Epithelial cell of prostate (primary cell): ENCODE measurements at regions not wholly inside any gene's neighbourhood (a gene's known extent, or its start where the extent isn't known, plus 50 kb on each side); places are given as distances from the start of the nearest gene placed in this dataset.

Experiments
- DNase-seq: peaks from one replicate; pipeline ENCODE4 v3.0.0-alpha.2; 2011; ENCODE audit warnings: low read depth, low spot score
- H3K27ac ChIP-seq: fragments of 450-650 bp; 2 replicates; pipeline ENCODE4 v1.5.1; 2017; ENCODE audit warnings: mild to moderate bottlenecking

DNA sequence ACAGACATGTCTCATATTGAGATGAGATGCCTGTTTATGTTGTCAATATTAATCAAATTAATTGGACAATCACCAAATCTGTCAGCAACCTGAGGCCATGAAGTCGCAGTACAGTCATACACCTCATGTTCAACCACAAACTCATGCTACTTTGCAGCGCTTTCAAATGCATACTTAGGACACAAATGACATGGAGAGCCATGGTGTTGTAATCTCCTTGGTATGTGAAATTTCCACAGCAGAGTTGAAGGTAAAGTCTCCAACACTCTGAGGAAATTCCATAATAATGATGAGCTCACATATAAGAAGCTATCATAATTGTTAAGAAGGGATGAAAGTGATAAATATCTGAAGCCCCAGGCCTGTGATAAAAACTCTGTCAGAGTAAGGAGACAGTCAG lies 873.9 kb downstream of the MCTP2 start:
- DNase-seq: peak; percentile 24
- H3K27ac ChIP-seq: no peak overlapping the region

DNA sequence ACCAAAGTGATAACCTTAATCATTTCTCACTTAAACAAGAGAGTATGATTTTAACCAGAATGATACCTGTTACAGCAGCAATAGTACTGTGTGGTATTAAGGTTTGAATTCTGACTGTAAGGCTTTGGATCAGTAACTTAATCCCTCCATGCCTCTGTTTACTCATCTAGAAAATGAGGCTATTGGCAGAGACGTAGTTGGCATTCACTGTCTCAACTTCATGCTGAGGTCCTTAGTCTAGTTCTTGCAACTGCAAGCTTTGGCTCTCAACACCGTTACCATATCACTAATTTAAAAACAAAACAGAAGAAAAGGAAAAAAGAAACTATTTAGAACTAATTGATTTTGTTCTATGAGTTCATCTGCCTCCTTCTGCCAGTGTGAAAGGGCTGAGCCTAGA lies 875.4 kb downstream of the MCTP2 start:
- DNase-seq: no peak
- no peak overlapping the region for H3K27ac ChIP-seq

GRCh38 chr15:95108673-95109072 lies 877.3 kb downstream of the MCTP2 start:
- DNase-seq: no peak

GRCh38 chr15:95111969-95112368 lies 880.6 kb downstream of the MCTP2 start:
- H3K27ac ChIP-seq: no peak overlapping the region
- DNase-seq: no peak

More at GRCh38 chr15:95108673-95109072, 877.3 kb downstream of the MCTP2 start:
- no peak overlapping the region for H3K27ac ChIP-seq

GRCh38 chr15:95113041-95113440 lies 881.7 kb downstream of the MCTP2 start:
- DNase-seq: no peak
- no peak overlapping the region for H3K27ac ChIP-seq

DNA sequence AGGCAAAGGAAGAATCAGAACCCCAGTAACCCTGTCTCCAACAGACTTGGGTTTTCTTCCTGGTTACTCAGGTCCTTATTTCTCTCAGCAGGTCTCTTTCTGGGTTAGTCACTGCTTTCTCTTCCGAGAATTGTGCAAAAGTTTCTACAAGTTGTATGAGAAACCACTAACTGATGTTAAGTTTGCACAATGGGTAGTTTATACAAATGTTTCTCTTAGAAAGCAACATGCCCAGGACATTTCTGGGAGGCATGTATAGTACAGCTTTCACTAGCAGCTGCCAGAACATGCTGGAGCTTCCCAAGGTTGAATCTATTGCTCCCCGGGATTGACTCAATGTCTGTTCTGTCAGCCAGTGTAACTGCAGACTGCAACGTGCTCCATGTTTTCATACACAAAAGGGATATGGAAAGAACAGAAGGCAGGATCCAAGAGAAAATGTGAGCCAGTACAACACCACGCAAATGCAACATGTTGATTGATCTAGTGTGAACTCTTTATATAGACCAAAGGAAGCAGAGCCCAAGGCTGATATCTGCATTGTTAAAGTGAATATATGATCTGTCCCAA lies 887.8 kb downstream of the MCTP2 start:
- DNase-seq: no peak
- H3K27ac ChIP-seq: no peak overlapping the region

- H3K27ac ChIP-seq: no peak overlapping the region
- no peak for DNase-seq
Observed at GRCh38 chr15:95120595-95120994, 889.2 kb downstream of the MCTP2 start.

GRCh38 chr15:95121191-95121590 lies 889.8 kb downstream of the MCTP2 start:
- no peak overlapping the region for H3K27ac ChIP-seq
- DNase-seq: no peak

GRCh38 chr15:95125803-95126202 lies 894.4 kb downstream of the MCTP2 start:
- no peak overlapping the region for H3K27ac ChIP-seq
- no peak for DNase-seq

DNA sequence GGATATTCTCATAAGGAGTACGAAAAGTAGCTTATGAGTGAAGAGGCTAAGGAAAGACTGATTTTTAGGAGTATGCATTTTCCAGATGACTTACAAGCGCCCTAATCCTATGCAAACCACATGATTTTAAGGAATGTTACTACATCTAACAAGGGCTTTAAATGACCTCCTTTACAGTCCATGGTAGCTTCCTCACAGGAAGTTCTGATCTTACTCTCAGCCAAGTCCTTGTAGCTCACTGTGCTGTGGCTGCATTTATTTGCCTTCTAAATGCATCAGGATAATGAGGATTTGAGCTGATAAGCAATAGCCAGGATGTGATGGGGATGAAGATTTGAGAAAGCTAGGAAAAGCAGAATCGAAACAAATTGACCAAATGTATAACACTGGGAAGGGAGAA lies 896.0 kb downstream of the MCTP2 start:
- DNase-seq: no peak

DNA sequence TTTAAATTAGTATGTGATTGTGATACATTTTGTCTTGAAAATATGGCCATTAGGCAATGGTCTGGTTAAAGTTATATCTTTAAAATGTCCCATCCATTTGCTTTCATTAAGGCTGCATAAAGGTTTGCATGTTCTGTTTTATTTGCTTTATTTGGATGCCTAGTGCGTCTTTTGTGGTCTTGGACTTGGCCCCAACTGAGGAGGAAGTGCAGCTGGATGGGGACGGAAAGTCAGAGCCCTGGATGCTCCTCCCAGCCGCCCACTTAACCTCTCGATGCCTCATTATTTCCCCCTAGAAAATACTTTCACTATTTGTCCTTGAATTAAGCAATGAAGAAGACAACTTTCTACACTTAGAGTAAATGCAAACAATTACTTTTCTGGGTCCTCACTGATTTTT lies 898.2 kb downstream of the MCTP2 start:
- DNase-seq: no peak
- H3K27ac ChIP-seq: no peak overlapping the region

More for the DNA sequence above, 896.0 kb downstream of the MCTP2 start:
- no peak overlapping the region for H3K27ac ChIP-seq

DNA sequence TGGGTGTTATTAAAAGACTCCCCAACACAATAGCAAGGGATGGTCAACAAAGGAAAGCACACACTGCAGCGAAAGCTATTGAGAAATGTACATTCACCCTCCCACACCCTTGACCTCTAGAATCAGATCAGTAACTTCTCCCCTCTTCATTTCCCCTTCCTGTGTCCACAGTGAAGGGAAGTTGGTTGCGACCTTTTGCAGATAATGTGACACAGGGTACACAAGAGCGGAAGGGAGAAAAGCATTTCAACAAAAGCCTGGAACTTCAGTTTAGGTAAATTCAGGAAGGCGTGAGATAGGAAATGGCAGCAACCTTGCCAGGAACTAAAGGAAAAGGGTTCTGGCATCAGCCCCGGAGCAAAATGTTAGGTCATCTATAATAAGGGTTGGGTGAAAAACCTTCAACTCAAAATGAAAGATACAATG lies 899.8 kb downstream of the MCTP2 start:
- DNase-seq: no peak
- no peak overlapping the region for H3K27ac ChIP-seq

- H3K27ac ChIP-seq: no peak overlapping the region
Observed at GRCh38 chr15:95132774-95133173, 901.4 kb downstream of the MCTP2 start.

DNA sequence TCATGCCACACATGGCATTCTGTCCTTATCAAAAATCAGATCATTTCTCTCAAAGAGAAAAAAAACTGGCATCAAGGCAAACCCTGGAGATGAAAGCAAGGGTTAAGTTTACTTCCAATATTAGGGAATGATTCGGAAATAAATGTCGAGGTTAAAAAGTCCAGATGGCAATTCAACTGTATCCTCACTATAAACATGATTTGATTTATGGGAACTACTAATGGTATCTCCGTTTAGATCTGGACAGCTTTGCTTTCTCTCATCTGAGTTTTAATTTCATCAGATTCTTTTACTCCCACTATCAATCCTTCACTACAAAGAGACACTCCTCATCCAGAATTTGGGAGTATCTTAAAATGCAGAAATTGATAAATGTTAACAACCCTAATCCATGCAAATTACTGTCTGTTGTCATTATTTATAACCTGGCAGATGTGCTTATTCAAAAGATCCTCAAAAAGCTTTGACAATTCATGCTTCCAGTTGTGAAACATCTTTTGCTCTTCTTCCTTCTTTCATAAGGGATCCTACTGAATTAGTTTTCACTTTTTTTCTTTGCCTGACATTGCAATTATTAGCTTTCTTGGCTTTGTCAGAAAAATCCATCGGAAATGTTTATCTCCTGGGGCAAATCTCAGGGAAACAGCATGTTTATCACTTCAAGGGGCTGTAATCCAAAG lies 903.2 kb downstream of the MCTP2 start:
- no peak for DNase-seq

More at GRCh38 chr15:95132774-95133173, 901.4 kb downstream of the MCTP2 start:
- no peak for DNase-seq

GRCh38 chr15:95138604-95139270 lies 907.4 kb downstream of the MCTP2 start:
- H3K27ac ChIP-seq: no peak overlapping the region
- DNase-seq: no peak

More for the DNA sequence above, 903.2 kb downstream of the MCTP2 start:
- H3K27ac ChIP-seq: no peak overlapping the region

GRCh38 chr15:95141486-95141885 lies 910.1 kb downstream of the MCTP2 start:
- no peak for DNase-seq
- no peak overlapping the region for H3K27ac ChIP-seq

GRCh38 chr15:95142531-95142930 lies 911.2 kb downstream of the MCTP2 start:
- H3K27ac ChIP-seq: no peak overlapping the region
- no peak for DNase-seq

DNA sequence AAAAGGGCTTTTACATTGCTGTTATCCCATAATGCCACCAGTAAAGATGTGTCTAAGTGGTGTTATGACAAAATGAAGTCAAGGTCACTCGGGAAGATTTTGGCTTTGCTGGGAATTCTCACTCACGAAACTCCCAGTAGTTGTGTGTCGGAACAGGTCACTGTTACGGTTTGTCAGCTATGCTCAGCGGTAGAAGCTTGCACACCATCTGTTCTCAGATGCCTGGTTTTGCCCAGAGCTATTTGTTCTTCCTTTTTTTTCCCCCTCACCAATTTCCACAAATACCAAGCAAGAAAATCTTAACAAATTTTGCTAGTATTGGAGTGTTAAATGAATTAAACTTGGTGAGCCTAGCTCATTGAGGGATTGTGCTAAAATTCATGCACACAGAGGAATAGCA lies 915.1 kb downstream of the MCTP2 start:
- no peak for DNase-seq
- H3K27ac ChIP-seq: no peak overlapping the region

- DNase-seq: no peak
- no peak overlapping the region for H3K27ac ChIP-seq
Observed at GRCh38 chr15:95148183-95148582, 916.8 kb downstream of the MCTP2 start.

DNA sequence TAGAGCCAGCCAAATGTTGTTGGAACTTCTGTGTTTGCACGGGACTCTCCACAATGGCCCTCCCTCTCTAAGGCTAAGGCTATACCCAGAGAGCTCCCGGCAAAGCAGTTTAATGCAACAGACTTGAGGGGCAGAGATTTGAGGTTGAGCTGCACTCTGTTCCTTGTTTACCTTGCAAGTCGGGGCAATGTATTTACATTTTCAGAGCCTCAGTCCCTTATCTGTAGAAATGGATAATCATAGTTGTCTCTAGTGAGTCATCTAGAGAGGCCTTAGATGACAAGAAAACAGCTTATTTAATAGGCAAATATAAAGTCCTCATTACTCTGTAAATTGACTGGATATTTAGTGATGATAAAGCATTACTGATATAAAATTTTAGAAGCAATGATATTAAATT lies 917.7 kb downstream of the MCTP2 start:
- no peak overlapping the region for H3K27ac ChIP-seq
- no peak for DNase-seq

GRCh38 chr15:95149771-95150170 lies 918.4 kb downstream of the MCTP2 start:
- H3K27ac ChIP-seq: no peak overlapping the region
- DNase-seq: no peak

- no peak overlapping the region for H3K27ac ChIP-seq
- no peak for DNase-seq
Observed at GRCh38 chr15:95150466-95150865, 919.1 kb downstream of the MCTP2 start.
